ENCODE measurements at regions not wholly inside any gene's neighbourhood (a gene's known extent, or its start where the extent isn't known, plus 50 kb on each side); places are given as distances from the start of the nearest gene placed in this dataset.

DNA sequence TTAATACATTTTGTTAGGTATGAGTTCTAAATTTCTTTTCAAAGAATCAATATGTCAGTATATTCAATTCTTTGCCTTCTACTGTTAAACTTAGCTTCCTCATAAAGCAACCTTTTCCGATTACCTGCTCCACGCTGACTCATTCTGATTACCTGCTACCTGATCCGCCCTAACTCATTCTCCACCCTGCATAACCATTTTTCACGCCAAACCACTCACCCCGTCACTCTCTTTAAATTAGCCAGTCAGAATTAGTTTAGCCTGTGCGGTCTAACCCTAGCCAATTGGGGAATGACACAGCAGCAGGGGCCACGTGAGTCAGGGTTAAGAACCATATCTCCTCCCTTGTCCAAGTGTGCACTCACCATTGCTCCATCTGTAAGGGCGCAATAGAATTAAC is 72.2 kb upstream of the FICD start:
- no peaks in the 10 kb centered on the region for H3K36me3 ChIP-seq (ENCODE audit: insufficient read depth, low read length)
- H3K9ac ChIP-seq (ENCODE audit: low read length), result no peak overlapping the region
- H3K27me3 ChIP-seq (ENCODE audit: control insufficient read depth in 1 of 2, insufficient read depth in 2 of 2, low read length in 2 of 2), result no peaks in the 10 kb centered on the region
- no peak overlapping the region for H3K27ac ChIP-seq (ENCODE audit: low read depth, low read length)
- no peak overlapping the region for H3K4me3 ChIP-seq (ENCODE audit: low read depth in 1 of 2, low read length in 2 of 2)
- no peaks in the 10 kb centered on the region for H3K4me1 ChIP-seq (ENCODE audit: insufficient read depth, low read length)
- H3K9me3 ChIP-seq (ENCODE audit: low read length), result no peaks in the 10 kb centered on the region

- no peak overlapping the region for H3K27ac ChIP-seq (ENCODE audit: low read depth, low read length)
- H3K4me3 ChIP-seq (ENCODE audit: low read depth in 1 of 2, low read length in 2 of 2), result no peak overlapping the region
- H3K4me1 ChIP-seq (ENCODE audit: insufficient read depth, low read length), result no peaks in the 10 kb centered on the region
These were observed 73.0 kb upstream of the FICD start for GRCh38 chr12:108442067-108442466.

GRCh38 chr12:108441549-108441948 is 73.5 kb upstream of the FICD start:
- H3K36me3 ChIP-seq (ENCODE audit: insufficient read depth, low read length), result no peaks in the 10 kb centered on the region
- H3K4me3 ChIP-seq (ENCODE audit: low read depth in 1 of 2, low read length in 2 of 2), result no peak overlapping the region
- H3K9me3 ChIP-seq (ENCODE audit: low read length), result no peaks in the 10 kb centered on the region
- no peak overlapping the region for H3K9ac ChIP-seq (ENCODE audit: low read length)
- H3K27ac ChIP-seq (ENCODE audit: low read depth, low read length), result no peak overlapping the region
- no peaks in the 10 kb centered on the region for H3K4me1 ChIP-seq (ENCODE audit: insufficient read depth, low read length)
- no peaks in the 10 kb centered on the region for H3K27me3 ChIP-seq (ENCODE audit: control insufficient read depth in 1 of 2, insufficient read depth in 2 of 2, low read length in 2 of 2)

More at GRCh38 chr12:108442067-108442466, 73.0 kb upstream of the FICD start:
- Histone ChIP-seq H3K27me3 (ENCODE audit: control insufficient read depth in 1 of 2, insufficient read depth in 2 of 2, low read length in 2 of 2) (no peaks in the 10 kb centered on the region), H3K9ac (ENCODE audit: low read length) (no peak overlapping the region), H3K36me3 (ENCODE audit: insufficient read depth, low read length) (no peaks in the 10 kb centered on the region), H3K9me3 (ENCODE audit: low read length) (no peaks in the 10 kb centered on the region)

GRCh38 chr12:108440736-108441135 is 74.3 kb upstream of the FICD start:
- H3K4me1 ChIP-seq (ENCODE audit: insufficient read depth, low read length), result no peaks in the 10 kb centered on the region
- no peaks in the 10 kb centered on the region for H3K9me3 ChIP-seq (ENCODE audit: low read length)
- H3K9ac ChIP-seq (ENCODE audit: low read length), result no peak overlapping the region
- H3K4me3 ChIP-seq (ENCODE audit: low read depth in 1 of 2, low read length in 2 of 2), result no peak overlapping the region
- no peaks in the 10 kb centered on the region for H3K36me3 ChIP-seq (ENCODE audit: insufficient read depth, low read length)
- H3K27ac ChIP-seq (ENCODE audit: low read depth, low read length), result no peak overlapping the region
- no peaks in the 10 kb centered on the region for H3K27me3 ChIP-seq (ENCODE audit: control insufficient read depth in 1 of 2, insufficient read depth in 2 of 2, low read length in 2 of 2)

DNA sequence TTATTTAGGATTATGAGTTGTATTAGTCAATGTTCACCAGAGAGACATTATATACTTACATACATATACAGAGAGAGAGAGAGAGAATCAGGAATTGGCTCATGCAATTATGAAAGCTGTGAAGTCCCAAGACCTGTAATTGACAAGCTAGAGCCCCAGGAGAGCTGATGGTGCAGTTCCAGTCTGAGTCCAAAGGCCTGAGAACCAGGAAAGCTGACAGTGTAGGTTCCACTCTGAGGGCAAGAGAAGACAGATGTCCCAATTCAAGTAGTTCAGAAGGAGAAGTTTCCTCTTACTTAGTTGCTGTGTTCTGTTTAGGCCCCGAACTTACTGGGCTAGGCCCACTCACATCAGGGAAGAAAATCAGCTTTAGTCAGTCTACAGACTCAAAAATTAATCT is 76.4 kb upstream of the FICD start:
- Histone ChIP-seq H3K4me1 (ENCODE audit: insufficient read depth, low read length) (no peaks in the 10 kb centered on the region), H3K27me3 (ENCODE audit: control insufficient read depth in 1 of 2, insufficient read depth in 2 of 2, low read length in 2 of 2) (no peaks in the 10 kb centered on the region), H3K9me3 (ENCODE audit: low read length) (no peaks in the 10 kb centered on the region), H3K27ac (ENCODE audit: low read depth, low read length) (no peak overlapping the region), H3K9ac (ENCODE audit: low read length) (no peak overlapping the region), H3K36me3 (ENCODE audit: insufficient read depth, low read length) (no peaks in the 10 kb centered on the region), H3K4me3 (ENCODE audit: low read depth in 1 of 2, low read length in 2 of 2) (no peak overlapping the region)

- no peak overlapping the region for H3K9ac ChIP-seq (ENCODE audit: low read length)
- no peaks in the 10 kb centered on the region for H3K27me3 ChIP-seq (ENCODE audit: control insufficient read depth in 1 of 2, insufficient read depth in 2 of 2, low read length in 2 of 2)
- no peaks in the 10 kb centered on the region for H3K9me3 ChIP-seq (ENCODE audit: low read length)
- no peaks in the 10 kb centered on the region for H3K36me3 ChIP-seq (ENCODE audit: insufficient read depth, low read length)
- no peaks in the 10 kb centered on the region for H3K4me1 ChIP-seq (ENCODE audit: insufficient read depth, low read length)
- H3K27ac ChIP-seq (ENCODE audit: low read depth, low read length), result no peak overlapping the region
- H3K4me3 ChIP-seq (ENCODE audit: low read depth in 1 of 2, low read length in 2 of 2), result no peak overlapping the region
These were observed 82.5 kb upstream of the FICD start for GRCh38 chr12:108432423-108433121.

DNA sequence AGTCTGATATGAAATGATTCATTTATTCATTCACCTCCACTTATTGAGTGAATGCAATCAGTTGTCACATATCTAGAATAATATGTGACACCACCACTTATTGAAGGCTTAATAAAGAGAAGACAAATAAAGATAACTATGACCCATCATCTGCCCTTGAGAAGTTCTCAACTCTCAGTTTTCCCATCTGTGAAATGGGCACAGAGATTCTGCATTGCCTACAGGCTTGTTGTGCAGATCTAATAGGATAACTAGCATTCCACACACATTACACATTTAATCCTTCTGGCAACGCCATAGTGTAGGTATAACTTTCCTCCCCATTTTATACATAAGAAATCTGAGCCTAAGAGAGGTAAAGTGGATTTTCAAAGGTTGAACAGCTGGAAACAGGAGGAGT is 84.2 kb upstream of the FICD start:
- H3K4me1 ChIP-seq (ENCODE audit: insufficient read depth, low read length), result no peaks in the 10 kb centered on the region
- no peak overlapping the region for H3K9ac ChIP-seq (ENCODE audit: low read length)
- no peaks in the 10 kb centered on the region for H3K36me3 ChIP-seq (ENCODE audit: insufficient read depth, low read length)
- H3K9me3 ChIP-seq (ENCODE audit: low read length), result no peaks in the 10 kb centered on the region
- H3K27me3 ChIP-seq (ENCODE audit: control insufficient read depth in 1 of 2, insufficient read depth in 2 of 2, low read length in 2 of 2), result no peaks in the 10 kb centered on the region
- H3K27ac ChIP-seq (ENCODE audit: low read depth, low read length), result no peak overlapping the region
- H3K4me3 ChIP-seq (ENCODE audit: low read depth in 1 of 2, low read length in 2 of 2), result no peak overlapping the region

- Histone ChIP-seq H3K4me1 (ENCODE audit: insufficient read depth, low read length) (no peaks in the 10 kb centered on the region), H3K9me3 (ENCODE audit: low read length) (no peaks in the 10 kb centered on the region), H3K27ac (ENCODE audit: low read depth, low read length) (no peak overlapping the region), H3K4me3 (ENCODE audit: low read depth in 1 of 2, low read length in 2 of 2) (no peak overlapping the region), H3K27me3 (ENCODE audit: control insufficient read depth in 1 of 2, insufficient read depth in 2 of 2, low read length in 2 of 2) (no peaks in the 10 kb centered on the region), H3K9ac (ENCODE audit: low read length) (no peak overlapping the region), H3K36me3 (ENCODE audit: insufficient read depth, low read length) (no peaks in the 10 kb centered on the region)
These were observed 84.8 kb upstream of the FICD start for GRCh38 chr12:108430245-108430644.

- H3K9me3 ChIP-seq (ENCODE audit: low read length), result no peaks in the 10 kb centered on the region
- H3K4me1 ChIP-seq (ENCODE audit: insufficient read depth, low read length), result no peaks in the 10 kb centered on the region
- no peak overlapping the region for H3K27ac ChIP-seq (ENCODE audit: low read depth, low read length)
- H3K4me3 ChIP-seq (ENCODE audit: low read depth in 1 of 2, low read length in 2 of 2), result no peak overlapping the region
- H3K36me3 ChIP-seq (ENCODE audit: insufficient read depth, low read length), result no peaks in the 10 kb centered on the region
- no peak overlapping the region for H3K9ac ChIP-seq (ENCODE audit: low read length)
- H3K27me3 ChIP-seq (ENCODE audit: control insufficient read depth in 1 of 2, insufficient read depth in 2 of 2, low read length in 2 of 2), result no peaks in the 10 kb centered on the region
These were observed 86.2 kb upstream of the CMKLR1 start for GRCh38 chr12:108425238-108425795.

- H3K9ac ChIP-seq (ENCODE audit: low read length), result no peak overlapping the region
- no peaks in the 10 kb centered on the region for H3K36me3 ChIP-seq (ENCODE audit: insufficient read depth, low read length)
These were observed 85.7 kb upstream of the CMKLR1 start for GRCh38 chr12:108424816-108425215.

DNA sequence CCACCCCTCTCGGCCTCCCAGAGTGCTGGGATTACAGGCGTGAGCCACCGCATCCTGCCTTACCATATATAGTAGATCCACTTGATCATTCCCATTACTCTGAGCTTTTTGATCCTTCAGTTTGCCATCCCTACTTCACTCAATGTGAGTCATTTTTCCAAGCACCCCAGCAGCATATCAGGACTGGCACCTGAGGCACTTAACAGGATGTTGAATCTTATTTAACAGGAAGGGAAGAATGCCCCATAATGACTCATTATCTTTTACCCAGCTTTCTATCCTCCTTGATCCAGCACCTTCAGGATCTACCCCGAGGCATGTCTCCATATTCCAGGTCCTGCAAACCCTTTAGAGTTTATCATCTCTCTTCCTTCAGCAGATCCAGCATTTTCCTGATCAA is 84.9 kb upstream of the CMKLR1 start:
- H3K36me3 ChIP-seq (ENCODE audit: insufficient read depth, low read length), result no peaks in the 10 kb centered on the region
- H3K9ac ChIP-seq (ENCODE audit: low read length), result no peak overlapping the region
- no peak overlapping the region for H3K27ac ChIP-seq (ENCODE audit: low read depth, low read length)
- no peaks in the 10 kb centered on the region for H3K27me3 ChIP-seq (ENCODE audit: control insufficient read depth in 1 of 2, insufficient read depth in 2 of 2, low read length in 2 of 2)
- no peaks in the 10 kb centered on the region for H3K9me3 ChIP-seq (ENCODE audit: low read length)
- H3K4me1 ChIP-seq (ENCODE audit: insufficient read depth, low read length), result no peaks in the 10 kb centered on the region
- no peak overlapping the region for H3K4me3 ChIP-seq (ENCODE audit: low read depth in 1 of 2, low read length in 2 of 2)

More at GRCh38 chr12:108424816-108425215, 85.7 kb upstream of the CMKLR1 start:
- H3K27ac ChIP-seq (ENCODE audit: low read depth, low read length), result no peak overlapping the region
- H3K4me3 ChIP-seq (ENCODE audit: low read depth in 1 of 2, low read length in 2 of 2), result no peak overlapping the region
- no peaks in the 10 kb centered on the region for H3K4me1 ChIP-seq (ENCODE audit: insufficient read depth, low read length)
- H3K9me3 ChIP-seq (ENCODE audit: low read length), result no peaks in the 10 kb centered on the region
- no peaks in the 10 kb centered on the region for H3K27me3 ChIP-seq (ENCODE audit: control insufficient read depth in 1 of 2, insufficient read depth in 2 of 2, low read length in 2 of 2)

GRCh38 chr12:108423486-108423885 is 84.4 kb upstream of the CMKLR1 start:
- Histone ChIP-seq H3K4me1 (ENCODE audit: insufficient read depth, low read length) (no peaks in the 10 kb centered on the region), H3K9me3 (ENCODE audit: low read length) (no peaks in the 10 kb centered on the region), H3K9ac (ENCODE audit: low read length) (no peak overlapping the region), H3K27ac (ENCODE audit: low read depth, low read length) (no peak overlapping the region), H3K27me3 (ENCODE audit: control insufficient read depth in 1 of 2, insufficient read depth in 2 of 2, low read length in 2 of 2) (no peaks in the 10 kb centered on the region), H3K4me3 (ENCODE audit: low read depth in 1 of 2, low read length in 2 of 2) (no peak overlapping the region), H3K36me3 (ENCODE audit: insufficient read depth, low read length) (no peaks in the 10 kb centered on the region)
